Stomach (tissue), 4 donors: ENCODE measurements at regions not wholly inside any gene's neighbourhood (a gene's known extent, or its start where the extent isn't known, plus 50 kb on each side); places are given as distances from the start of the nearest gene placed in this dataset.

Experiments
- CTCF ChIP-seq, 7 experiments: fragments of 450-650 bp in 4 of 7; fragments of 200-600 bp in 3 of 7; sonication (generic) in 3 of 7; IDR thresholded peaks; one replicate each; pipeline ENCODE4 v1.5.1; 2016 to 2019; ENCODE audit warnings: antibody characterized with exemption in 7 of 7, control low read depth in 2 of 7, mild to moderate bottlenecking in 1 of 7
- EP300 ChIP-seq: sonication (generic); formaldehyde crosslinking; IDR thresholded peaks from one replicate; pipeline ENCODE4 v1.6.1; 2017; ENCODE audit warnings: antibody characterized with exemption
- POLR2A ChIP-seq, 4 donors: fragments of 450-650 bp; IDR thresholded peaks; one replicate each; pipeline ENCODE4 v1.6.1; 2016; ENCODE audit warnings: antibody characterized with exemption in 4 of 4, control low read depth in 2 of 4, mild to moderate bottlenecking in 1 of 4, moderate library complexity in 1 of 4

- no peak for TF ChIP-seq CTCF (IDR thresholded peaks at IDR 0.05)
- TF ChIP-seq EP300: no peak
- TF ChIP-seq POLR2A (IDR thresholded peaks at IDR 0.05): no peak
These were observed 492.5 kb downstream of the NR4A2 start for GRCh38 chr2:155839991-155840390.
